CD4-positive, alpha-beta T cell treated with Interleukin-6 at 100 ng/mL for 8 hours (primary cell): ENCODE measurements at regions not wholly inside any gene's neighbourhood (a gene's known extent, or its start where the extent isn't known, plus 50 kb on each side); places are given as distances from the start of the nearest gene placed in this dataset.

Experiments
- DNase-seq: peaks from one replicate; pipeline ENCODE4 v3.0.0-alpha.2; 2020; ENCODE audit warnings: mixed read lengths, low spot score

GRCh38 chr1:88149686-88150085, 534.4 kb upstream of the PKN2 start:
- no peak for DNase-seq

GRCh38 chr1:88150330-88150729, 533.7 kb upstream of the PKN2 start:
- DNase-seq = no peak

DNA sequence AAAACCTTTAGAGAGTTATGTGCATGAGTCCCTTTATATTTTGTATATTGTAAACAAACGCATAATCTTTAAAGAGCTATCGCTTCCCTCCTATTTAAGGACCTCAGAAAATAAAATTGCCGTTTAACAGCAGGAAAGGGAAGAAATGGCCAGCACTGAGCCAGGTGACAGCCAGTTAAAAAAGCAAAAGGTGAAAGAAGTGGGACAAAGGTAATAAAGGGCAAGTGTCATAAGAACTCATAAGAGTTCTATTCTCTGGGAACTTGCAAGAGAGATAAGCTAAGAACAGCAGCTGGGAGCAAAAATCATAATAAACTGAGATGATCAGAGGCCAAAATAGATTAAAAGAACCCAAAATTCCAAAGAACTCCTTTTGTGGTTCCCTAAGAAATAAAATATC, 520.9 kb upstream of the PKN2 start:
- DNase-seq = no peak

DNA sequence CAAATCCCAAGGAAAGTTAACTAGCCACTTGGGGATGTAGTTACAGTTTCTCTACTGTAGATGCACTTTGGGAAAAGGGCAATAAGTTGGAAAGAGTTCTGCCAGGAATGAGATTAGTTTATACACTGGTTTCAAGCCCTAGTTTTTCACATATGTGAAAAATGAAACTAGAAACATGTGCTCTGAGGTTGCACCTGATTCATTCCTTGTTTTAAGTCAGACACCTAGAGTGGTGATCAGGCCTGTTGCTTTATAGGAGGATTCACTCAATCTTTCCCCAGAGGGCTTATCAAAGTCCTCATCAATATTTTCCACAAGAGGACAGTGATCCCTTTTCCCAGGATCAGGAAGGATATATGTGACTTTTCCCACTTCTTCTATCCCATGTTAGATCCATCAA, 515.9 kb upstream of the PKN2 start:
- DNase-seq = no peak

DNA sequence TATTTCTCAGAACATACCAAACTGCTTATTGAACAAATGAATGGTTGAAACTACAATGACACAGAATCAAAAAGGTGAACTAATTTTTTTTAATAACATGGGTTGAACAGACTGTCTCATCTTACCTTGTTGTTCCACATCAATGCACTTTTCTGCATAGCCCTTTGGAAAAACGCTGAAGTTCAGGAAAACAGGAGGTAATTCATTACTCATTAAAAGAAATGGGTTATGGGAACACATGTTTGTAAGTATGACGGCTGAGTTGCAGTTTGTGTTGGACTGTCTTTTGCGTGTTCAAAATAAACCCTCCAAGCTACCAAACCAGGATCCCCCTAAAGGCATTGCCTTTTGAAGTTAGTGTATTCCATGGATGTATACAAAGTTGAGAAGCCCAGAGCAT, 514.9 kb upstream of the PKN2 start:
- DNase-seq = no peak

DNA sequence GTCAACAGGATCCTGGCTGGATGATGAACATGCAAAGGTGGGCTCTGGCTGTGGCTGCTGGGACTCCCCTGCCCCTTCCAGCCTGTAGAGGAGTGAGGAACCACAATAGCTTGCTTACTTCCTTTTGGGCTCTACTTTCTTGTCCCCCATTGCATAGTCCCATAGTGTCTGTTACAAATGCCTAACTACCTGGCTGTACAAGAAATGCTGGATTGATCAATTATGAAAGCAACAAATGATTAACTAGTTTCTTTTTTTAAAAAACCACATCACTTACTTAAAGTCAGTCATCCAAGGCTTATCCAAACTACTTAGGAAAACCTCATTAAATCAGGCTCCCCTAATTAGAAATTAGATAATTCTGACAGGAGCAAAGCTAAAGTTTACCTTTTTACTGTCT, 514.1 kb upstream of the PKN2 start:
- DNase-seq = no peak

- no peak for DNase-seq
These were observed 508.9 kb upstream of the PKN2 start for GRCh38 chr1:88175120-88175630.

DNA sequence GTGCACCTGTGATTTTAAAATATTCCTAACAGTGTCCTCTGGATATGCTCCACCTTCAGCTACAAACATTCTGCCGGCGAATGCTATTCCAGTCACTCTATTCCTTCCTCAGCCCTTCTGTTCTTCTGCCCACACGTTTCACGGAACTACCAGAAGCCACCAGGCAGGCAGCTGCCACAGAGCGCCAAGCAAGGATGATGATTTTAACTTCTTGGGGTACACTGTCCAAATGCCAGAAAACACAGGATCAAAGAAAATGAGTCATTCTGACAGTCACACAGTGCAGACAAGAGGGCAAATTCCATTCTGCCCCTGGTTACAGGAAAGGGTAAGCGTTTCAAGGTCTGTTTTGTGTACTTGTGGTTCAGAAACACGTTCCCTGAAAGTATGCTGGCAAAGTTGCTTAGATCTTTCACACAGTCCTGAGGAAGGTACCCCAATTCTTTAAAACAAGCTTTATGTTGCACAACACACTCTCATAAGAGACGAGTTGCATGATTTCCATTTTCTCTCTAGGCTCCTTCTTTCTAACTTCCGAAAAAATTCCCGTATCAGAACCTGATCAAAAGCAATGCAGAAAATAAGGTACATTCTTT, 508.3 kb upstream of the PKN2 start:
- no peak for DNase-seq

DNA sequence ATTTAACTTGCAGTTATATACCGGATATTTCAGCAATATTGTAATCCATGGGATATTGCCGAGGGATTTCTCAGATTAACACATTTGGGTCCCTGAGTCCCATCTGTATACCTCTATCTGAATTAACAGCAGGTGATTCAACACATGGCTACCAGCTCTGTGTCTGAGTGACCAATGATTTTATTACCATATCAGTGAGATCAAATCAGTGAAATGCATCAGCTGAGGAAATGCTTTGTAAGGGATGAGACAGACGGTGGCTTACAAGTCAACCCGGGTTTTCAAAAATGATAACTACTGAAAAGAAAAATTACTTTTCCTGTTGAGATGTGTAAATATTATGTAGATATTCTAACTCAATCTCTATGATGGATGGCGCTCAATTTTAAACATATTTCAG, 504.1 kb upstream of the PKN2 start:
- DNase-seq = no peak

DNA sequence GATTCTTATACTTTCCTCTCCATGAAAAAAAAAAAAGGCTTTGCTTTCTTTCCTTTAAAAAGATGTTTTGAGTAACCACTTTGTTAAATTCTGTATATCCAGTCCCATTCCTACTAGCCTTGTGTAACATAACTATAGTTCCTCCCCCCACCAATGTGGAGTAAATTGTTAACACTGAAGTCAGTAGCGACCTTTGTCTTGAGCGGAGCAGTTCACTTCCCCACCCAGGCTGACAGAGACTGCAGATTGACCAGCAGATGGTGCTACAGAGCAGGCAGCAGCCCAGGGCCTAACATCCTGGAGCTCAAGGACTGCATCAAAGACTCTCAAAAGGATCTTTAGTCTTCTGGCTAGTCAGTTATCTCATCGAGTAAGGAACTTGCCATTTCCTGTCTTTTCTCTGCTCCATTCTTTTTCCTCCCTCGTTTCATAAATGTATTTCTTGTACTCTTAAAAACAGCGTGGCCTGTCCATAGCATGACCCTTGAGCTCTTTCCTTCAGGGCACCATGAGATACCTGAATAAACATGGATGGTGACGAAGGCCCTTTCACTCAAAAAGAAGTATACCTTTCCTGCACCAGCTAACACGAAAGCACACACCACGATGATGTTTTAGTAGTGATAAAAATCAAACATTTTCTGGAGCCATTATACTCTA, 503.5 kb upstream of the PKN2 start:
- peak; percentile 36 for DNase-seq

GRCh38 chr1:88186911-88187310, 497.2 kb upstream of the PKN2 start:
- no peak for DNase-seq

GRCh38 chr1:88188038-88188437, 496.0 kb upstream of the PKN2 start:
- no peak for DNase-seq

GRCh38 chr1:88189525-88189924, 494.5 kb upstream of the PKN2 start:
- no peak for DNase-seq

DNA sequence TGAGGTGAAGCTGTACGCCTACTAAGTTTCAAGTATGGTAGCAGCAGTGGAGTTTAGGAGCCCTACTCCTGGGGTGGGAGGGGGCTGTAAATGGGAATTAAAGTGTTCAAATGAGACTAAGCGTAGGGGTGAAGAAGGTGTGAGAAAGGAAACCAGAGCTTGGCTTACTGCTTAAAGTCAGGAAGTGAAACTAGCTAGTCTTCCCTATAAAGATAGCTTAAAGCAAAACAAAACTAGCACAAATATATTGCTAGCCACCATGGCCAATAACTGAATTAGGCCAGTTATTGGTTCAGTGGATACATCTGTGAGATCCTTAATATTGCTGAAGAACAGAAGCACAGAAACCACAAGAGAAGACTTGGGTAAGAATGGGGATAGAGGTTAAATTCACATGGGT, 492.2 kb upstream of the PKN2 start:
- no peak for DNase-seq

DNA sequence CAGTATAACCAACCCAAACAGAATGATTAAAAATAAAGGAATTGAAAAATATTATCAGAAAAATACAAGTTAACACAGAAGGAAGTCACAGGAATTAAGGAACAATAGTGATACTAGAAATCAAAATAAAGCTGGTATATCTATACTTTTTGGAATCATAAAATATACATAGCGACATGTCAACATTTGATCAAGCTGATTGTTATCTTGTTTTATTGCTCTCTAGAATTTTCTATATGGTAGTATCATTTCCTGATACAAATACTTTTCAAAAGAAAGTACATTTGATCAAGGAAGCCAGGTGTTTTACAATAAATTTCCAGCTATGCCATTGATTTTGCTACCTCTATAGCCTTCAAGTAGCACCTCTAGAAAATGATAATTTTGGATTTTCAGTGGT, 489.5 kb upstream of the PKN2 start:
- DNase-seq = no peak

DNA sequence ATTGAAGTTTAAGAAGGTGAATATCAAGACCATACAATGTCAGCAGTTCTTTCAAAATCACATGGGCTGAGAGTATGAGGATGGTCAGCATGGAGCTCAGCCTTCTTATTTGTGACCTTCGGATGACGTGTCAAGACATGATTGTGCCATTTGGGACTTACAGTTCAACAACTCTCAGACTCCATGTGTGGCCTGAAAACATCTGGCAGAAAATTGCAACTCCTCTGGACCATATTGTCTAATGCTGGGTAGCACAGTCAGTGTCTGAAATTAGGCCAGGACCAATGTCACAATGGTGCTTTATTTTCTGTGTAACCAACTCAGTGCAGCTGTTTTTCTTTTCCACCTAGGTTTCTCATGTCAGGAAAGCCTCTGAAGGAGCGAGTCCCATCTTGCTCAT, 483.5 kb upstream of the PKN2 start:
- no peak for DNase-seq

GRCh38 chr1:88204111-88204510, 480.0 kb upstream of the PKN2 start:
- DNase-seq = no peak

GRCh38 chr1:88204612-88205167, 479.4 kb upstream of the PKN2 start:
- no peak for DNase-seq

DNA sequence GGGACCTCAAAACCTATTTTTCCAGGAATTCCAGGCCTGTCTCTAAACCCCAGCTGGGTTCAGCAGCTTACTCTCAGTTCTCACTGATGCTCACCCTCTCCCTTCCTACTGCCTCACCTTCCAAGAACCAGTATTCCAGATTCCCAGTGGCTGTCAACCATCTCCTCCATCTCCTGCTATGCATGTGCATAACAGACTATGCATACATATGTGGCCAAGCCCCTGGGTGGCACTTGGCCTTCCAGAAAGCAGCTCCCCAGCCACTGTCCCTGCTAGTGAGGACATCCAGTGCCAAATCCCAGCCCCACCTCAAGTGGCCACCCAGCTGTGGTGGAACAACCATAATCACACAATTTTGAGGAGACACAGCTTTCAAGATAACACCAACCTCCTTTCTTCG, 475.7 kb upstream of the PKN2 start:
- no peak for DNase-seq

GRCh38 chr1:88210103-88210787, 473.8 kb upstream of the PKN2 start:
- no peak for DNase-seq

DNA sequence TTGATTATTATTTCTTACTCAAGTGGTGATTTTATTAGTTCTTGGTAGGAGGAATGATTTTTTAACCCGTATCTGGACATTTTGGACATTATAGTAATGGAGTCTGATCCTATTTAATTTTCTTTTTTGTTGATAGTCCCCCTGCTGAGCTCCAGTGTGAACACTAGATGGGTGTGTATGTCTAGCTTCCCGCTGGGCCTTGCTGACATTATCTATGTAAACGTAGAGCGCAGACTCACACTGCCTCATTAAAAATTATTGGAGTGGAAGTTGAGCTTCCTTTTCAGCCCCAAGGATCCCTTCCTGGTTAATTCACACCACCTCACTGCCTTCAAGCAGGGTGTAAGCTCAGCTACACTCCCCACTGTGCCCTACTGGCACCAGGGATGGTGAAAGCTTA, 467.6 kb upstream of the PKN2 start:
- DNase-seq = no peak

- DNase-seq = no peak
These were observed 466.7 kb upstream of the PKN2 start for GRCh38 chr1:88217386-88217785.

- DNase-seq = no peak
These were observed 464.6 kb upstream of the PKN2 start for GRCh38 chr1:88219521-88219920.
